ENCODE measurements at regions not wholly inside any gene's neighbourhood (a gene's known extent, or its start where the extent isn't known, plus 50 kb on each side); places are given as distances from the start of the nearest gene placed in this dataset.

- no peak for TF ChIP-seq CTCF (IDR thresholded peaks at IDR 0.05)
These were observed 154.6 kb upstream of the ARG1 start for GRCh38 chr6:131418441-131418840.

GRCh38 chr6:131419702-131420101, 153.3 kb upstream of the ARG1 start:
- TF ChIP-seq CTCF (IDR thresholded peaks at IDR 0.05) = no peak

GRCh38 chr6:131424016-131424415, 149.0 kb upstream of the ARG1 start:
- TF ChIP-seq CTCF (IDR thresholded peaks at IDR 0.05) = no peak

- TF ChIP-seq CTCF (IDR thresholded peaks at IDR 0.05) = no peak
These were observed 148.6 kb upstream of the ARG1 start for GRCh38 chr6:131424475-131424874.

- TF ChIP-seq CTCF (IDR thresholded peaks at IDR 0.05) = no peak
These were observed 145.5 kb upstream of the ARG1 start for GRCh38 chr6:131427434-131428058.

GRCh38 chr6:131430531-131430930, 142.5 kb upstream of the ARG1 start:
- TF ChIP-seq CTCF (IDR thresholded peaks at IDR 0.05) = no peak

- no peak for TF ChIP-seq CTCF (IDR thresholded peaks at IDR 0.05)
These were observed 141.3 kb upstream of the ARG1 start for GRCh38 chr6:131431718-131432117.

- no peak for TF ChIP-seq CTCF (IDR thresholded peaks at IDR 0.05)
These were observed 139.1 kb upstream of the ARG1 start for GRCh38 chr6:131433927-131434326.

Data from LNCAP (cell line).